ENCODE measurements at regions not wholly inside any gene's neighbourhood (a gene's known extent, or its start where the extent isn't known, plus 50 kb on each side); places are given as distances from the start of the nearest gene placed in this dataset.
A peak's percentile ranks its signal among the peaks of the same experiment; 100 is the strongest.
"Not testable (repeated sequence)": the region's sequence is repeated elsewhere in the genome, so short reads cannot be mapped to it uniquely, and the experiment has no call there.

DNA sequence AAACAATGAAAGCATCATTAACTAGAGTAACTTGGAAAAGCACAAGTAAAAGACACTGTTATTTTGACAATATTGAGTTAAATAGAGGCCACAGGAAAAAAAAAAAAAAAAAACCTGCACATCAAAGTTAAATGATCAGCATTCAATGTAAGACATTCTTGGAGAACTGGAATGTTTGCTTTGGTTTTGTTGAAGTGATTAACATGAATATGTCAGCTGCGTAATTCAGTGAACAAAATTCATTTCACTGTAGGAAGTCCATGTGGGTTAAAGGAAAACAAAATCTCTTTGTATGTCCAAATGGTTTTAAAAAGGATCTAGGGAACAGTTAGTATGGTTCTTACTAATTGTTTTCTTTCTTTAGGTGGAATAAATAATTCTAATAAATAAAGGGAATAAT lies 252.8 kb upstream of the CNTN6 start:
- no peak for DNase-seq

DNA sequence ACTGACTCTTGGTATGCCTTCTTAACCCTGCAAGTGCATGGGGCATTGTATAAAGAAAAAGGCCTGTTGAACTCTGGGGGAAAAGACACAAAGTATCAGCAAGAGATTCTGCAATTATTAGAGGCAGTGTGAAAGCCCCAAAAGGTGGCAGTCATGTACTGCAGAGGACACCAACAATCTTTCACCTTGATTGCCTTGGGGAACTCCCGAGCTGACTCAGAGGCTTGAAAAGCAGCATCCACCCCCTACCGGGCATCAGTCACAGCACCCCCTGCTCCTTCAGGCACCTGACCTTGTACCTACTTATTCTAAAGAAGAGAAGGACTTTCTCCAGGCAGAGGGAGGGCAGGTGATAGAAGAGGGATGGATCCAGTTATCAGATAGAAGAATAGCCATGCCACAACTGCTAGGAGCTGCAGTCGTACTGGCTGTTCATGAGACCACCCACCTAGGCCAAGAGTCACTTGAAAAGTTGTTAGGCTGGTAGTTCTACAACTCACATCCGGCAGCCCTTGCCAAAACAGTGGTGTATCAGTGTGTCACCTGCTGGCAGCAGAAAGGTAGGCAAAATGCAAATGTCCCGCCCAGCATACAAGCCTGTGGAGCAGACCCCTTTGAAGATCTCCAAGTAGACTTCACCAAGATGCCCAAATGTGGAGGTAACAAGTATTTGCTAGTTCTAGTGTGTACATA lies 241.6 kb upstream of the CNTN6 start:
- DNase-seq, result peak; percentile 26

DNA sequence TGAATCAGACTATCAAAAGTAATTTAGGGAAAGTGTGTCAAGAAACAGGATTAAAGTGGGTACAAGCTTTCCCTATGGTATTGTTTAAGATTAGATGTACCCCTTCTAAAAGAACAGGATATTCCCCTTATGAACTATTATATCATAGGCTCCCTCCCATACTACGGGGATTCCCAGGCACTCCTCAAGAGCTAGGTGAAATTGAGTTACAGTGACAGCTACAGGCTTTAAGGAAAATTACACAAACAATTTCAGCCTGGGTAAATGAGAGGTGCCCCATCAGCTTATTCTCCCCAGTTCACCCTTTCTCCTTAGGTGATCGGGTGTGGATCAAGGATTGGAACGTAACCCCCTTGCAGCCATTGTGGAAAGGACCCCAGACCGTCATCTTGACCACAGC lies 240.8 kb upstream of the CNTN6 start:
- no peak for DNase-seq

DNA sequence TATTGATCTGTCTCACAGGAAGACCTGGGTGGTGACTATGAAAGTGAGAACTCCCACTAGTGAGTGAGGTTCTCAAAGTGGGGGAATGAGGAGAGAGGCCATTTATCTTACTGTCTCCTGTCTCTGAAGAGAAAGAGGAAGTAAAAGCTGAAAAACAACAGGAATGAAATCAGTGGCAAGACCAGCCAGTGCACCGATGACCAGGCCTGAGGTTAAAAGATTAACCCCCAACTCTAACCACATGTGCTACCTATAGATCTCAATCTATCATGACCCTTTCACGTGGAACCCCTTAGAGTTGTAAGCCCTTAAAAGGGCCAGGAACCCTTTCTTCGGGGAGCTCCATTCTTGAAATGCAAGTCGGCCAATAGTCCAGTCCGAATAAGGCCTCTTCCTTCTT lies 239.3 kb upstream of the CNTN6 start:
- no peak for DNase-seq

DNA sequence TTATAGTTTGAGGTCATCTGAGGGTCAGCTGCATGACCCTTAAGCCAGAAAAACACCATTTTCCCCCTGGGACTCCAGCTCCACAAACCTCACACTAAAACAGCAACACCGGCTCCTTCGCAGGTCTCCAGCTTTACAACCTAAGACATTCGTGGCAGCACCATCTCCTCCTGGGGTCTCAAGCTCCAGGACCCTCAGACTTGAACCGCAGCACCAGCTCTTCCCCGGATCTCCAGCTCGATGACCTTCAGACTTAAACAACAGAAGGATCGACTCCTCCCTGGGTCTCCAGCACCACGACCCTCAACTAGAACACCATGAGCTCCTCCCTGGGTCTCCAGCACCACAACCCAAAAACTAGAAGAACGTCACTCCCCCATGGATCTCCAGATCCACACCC lies 233.7 kb upstream of the CNTN6 start:
- DNase-seq, result no peak

DNA sequence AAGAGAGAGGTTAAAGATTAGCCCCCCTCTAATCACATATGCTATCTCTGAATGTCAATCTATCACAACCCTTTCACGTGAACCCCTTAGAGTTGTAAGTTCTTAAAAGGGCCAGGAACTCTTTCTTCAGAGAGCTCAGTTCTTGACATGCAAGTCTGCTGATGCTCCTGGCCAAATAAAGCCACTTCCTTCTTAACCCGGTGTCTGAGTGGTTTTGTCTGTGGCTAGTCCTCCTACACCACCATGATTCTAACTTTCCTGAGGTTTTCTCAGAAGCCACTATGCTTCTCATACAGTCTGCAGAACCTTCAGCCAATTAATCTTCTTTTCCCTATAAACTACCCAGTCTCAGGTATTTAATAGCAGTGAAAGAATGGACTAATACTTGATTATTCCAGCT lies 231.1 kb upstream of the CNTN6 start:
- no peak for DNase-seq

DNA sequence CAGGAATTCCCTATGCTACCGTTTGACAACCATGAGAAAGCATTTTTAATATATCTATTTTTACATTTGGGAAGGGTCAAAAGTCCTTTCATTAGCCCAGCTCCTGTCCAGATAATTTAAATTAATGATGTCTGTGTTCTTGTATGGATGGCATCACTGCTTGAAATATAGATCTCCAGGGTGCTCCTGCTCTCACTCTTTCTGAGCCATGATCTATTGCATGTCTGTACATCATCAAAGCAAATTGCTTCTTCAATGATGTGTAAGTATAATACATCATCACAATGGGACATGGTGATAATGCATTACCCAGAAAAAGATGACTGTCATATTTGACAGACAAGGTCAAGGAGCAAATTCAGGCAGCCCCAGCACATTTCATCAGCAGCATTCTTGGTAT lies 223.6 kb upstream of the CNTN6 start:
- DNase-seq, result no peak

DNA sequence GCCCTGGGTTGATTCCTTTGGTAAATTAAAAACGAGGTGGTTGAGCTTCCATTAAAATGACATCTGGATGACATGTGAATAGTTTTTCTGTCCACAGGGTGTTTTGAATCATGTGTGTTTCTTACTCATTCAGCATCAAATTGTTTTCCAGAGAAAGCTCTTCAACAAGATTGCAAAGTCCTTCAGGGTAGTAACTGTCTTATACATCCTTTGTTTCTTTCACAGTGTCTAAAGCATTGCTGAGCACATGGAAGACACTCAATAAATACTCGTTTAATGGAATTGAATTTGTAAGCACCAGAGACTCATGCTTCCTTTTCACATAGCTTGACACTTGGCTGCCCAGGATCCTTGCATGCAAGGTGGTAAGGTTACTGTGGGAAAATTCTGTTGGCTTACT lies 223.1 kb upstream of the CNTN6 start:
- no peak for DNase-seq

DNA sequence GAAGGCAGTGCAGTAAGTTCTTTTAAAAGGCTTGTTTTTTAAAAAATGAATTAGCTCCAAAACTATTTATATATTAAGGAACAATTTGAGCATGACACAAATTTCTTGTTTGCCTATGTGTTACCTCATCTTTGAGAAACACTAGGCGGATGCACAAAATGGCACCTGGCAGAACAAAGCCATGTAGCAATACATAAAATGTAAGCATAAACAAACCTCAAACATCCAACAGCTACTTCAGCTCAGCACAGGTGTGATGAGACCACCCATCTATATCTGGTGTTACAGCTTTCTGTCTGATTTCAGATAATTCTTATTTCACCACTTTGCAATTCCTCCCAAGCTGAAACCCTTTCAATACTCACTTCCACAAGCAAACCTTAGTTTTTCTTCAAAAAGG lies 221.2 kb upstream of the CNTN6 start:
- DNase-seq, result no peak

DNA sequence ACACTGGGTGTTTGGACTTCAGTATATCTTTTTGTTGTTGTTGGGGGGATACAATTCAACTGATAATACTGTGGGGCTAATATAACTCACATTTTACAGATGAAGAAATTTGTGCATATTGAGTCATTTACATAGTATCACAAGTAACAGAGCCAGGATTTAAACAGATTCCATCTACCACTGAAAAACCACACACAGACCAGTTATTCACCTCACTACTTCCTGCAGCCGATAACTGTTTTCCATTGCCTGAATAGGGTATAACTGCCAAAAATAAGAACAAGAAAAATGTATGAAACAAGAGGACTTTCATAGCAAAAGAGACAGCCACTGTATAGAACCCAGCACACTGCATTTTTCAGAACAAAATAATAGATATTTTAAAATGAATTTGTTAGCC lies 215.8 kb upstream of the CNTN6 start:
- no peak for DNase-seq

DNA sequence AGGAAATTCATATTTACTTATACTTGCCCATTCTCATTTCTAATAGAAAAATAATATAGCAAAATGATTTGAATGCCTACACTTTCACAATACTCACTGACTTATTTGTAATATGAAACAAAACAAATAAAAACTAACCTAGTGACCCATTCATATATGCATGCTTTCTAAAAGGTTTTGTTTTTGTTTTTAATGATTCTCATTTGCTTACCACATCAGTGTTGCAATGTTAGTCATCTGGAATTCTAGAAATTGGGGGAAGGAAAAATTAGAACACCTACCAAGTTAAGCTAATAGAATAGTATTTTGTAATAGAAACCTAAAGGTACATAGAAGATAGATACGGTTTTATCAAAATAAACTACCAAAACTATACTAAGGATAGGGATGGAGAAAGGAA lies 214.1 kb upstream of the CNTN6 start:
- no peak for DNase-seq

DNA sequence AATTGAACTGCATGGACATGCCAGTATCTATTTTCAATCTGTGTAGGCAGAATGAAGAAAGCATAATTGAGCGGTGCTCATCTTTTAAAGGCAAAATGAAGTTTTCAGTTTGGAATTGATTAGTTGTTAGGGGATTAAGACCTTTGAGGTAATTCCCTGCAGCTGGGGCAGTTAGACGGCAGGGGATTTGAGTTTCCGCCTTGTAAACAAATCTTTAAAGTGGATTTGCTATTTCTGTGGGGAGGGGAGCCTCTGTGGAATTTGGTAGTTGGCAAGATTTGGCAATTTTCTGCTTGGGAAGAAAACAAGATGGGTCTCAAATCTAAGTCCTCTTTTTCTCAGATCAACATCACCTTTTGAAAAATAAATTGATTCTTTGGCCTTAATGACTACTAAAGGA lies 212.5 kb upstream of the CNTN6 start:
- DNase-seq, result no peak

DNA sequence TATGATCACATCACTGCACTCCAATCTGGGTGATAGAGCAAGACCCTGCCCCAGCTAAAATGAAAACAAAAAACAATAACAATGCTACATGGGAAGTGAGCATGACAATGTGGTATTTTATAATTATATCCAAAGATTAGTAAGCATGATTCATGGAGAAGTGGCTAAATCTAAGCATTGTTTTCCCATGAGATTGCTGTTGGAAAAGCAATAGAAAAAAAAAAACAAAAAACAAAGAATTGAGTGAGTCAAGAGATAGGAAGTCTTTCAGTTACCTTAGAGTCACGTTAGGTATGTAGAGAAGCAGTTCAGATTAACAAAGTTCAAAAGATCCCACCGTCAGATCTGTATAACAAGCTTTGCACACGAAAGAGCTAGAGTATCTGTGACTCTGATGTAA lies 210.3 kb upstream of the CNTN6 start:
- DNase-seq, result no peak

DNA sequence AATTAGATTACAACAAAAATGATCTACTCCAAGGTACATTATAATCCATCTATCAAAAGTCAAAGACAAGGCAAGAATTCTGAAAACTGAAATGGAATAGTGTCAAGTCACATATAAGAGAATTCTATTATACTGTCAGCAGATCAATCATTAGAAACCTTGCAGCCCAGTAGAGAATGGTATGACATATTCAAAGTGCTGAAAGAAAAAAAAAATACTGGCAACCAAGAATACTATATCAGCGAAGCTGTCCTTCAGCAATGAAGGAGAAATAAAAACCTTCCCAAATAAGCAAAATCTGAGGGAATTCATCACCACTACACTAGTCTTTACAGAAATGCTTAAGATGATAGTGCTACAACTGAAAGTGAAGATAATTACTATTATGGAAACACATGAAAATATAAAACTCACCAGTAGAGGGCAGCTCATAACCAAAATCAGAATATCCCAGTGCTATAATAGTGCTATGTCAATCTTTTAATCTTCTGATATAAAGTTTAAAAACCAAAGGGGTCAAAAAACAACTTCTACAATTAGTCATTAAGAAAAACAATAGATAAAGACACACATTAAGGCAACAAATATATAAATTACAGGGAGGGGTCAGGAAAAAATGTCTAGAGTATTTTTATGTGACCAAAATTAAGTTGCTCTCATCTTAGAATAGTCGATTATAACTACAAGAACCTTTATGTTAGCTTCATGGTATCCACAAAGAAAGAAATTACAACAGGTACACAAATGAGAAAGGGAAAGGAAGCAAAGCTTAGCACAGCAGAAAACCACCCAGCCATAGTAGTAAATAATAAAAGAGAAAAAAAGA lies 190.7 kb upstream of the CNTN6 start:
- DNase-seq, result no peak

DNA sequence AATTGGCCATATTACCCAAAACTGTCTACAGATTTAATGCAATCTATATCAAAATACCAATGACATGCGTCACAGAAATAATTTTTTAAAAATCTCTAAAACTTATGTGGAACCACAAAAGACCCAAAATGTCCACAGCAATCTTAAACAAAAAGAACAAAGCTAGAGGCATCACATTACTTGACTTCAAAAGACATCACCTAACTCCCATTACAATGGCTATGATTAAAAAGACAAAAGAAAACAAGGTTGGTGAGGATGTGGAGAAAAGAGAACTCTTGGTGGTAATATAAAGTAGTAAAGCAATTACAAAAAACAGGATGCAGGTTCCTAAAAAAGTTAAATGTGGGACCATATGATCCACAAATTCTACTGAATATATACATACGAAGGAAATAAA lies 187.6 kb upstream of the CNTN6 start:
- no peak for DNase-seq

DNA sequence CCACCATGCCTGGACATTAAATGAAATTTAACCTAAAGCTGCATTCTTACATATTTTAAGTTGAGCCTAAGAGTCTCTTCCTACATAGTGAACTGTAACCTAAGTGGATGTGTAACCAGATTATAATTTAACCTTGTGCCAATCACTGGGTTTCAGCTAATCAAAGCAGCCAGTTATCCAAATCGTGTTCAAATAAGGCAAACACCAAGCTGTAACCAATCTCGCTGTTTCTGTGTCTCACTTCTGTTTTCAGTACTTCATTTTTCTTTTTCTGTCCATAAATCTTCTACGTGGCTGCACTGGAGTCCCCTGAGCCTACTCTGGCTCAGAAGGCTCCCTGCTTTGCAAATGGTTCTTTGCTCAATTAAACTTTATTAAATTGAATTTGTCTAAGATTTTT lies 186.1 kb upstream of the CNTN6 start:
- DNase-seq, result no peak

DNA sequence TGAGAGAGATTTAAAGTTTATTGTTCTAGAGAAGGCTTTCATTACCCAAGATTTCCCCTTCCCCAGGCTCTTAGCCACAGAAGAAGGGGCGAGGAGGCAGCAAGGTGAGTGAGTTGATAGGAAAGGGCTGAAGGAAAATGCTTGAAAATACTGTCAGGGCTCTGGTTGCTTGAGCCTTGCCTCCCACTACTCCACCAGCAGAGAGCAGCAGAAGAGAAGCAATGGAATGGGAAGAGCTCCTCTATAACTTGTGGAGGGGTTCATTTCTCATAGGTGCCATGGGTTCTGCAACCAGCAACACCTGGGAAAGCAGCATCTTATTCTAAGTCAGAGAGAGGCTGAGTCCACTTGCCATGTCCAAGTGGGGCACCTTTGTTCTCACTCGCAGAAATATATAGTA lies 184.0 kb upstream of the CNTN6 start:
- DNase-seq, result no peak

DNA sequence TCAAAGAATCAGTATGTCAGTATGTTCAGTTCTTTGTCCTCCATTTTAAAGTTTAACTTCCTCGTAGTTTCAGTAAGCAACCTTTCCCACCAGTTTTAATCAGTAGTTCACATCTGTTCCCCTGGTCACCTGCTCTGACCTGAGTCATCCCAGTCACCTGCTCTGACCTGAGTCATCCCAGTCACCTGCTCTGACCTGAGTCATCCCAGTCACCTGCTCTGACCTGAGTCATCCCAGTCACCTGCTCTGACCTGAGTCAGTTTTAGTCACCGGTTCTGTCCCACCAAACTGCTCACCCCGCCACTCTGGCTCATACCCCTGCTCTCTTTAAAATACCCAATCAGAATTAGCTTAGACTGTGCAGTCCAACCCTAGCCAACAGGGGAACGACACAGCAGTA lies 180.1 kb upstream of the CNTN6 start:
- DNase-seq, result not testable (repeated sequence)

DNA sequence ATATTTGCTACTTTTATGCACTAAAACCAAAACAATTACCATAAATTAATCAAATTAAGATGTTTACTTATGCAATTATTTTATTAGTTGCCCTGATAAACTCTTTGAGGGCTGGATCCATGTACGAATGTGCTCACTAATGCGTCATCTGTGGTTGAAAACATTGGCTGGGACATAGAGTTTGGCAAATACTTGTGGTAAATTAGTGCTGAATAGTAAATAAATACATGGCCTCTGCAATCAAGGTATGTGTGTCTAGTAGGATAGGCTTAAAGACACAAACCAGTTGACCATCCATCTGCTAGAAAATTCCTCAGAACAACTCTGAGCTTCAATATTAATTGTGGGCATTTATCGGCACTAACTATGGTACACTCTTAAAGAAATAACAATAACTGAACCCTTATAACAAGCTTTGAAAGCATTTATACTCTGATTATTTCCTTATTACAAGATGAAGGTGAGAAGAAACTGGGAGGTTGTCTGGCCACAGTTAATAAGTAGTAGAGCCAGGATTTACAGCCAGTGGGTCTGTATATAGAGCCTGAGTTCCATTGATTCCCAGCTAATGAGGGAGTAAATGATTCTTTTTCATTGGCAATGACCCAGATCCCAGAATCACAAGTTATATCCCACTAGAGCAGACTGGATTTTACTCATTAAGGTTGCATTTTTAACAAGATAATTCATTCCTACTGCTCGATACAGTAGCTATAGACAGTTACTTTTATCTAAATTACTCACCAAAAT lies 169.5 kb upstream of the CNTN6 start:
- no peak for DNase-seq

DNA sequence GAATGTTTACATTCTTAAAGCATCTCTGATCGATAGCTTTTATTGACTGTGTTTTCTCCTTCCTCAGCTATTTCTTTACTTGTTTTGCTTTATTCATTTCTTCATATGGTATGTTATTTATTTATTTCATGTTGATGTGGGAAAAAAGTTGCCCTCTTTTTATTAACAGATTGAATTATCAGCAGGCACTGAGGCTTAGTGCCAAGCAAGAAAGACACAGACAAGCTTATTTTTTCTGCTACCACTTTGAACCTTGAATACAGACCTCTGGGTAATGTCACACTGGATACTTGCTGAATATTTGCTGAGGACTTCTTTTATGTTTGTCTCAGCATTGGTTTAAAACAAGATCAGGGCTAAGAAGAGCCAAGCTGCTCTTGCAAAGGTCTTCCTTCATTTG lies 162.0 kb upstream of the CNTN6 start:
- no peak for DNase-seq

DNA sequence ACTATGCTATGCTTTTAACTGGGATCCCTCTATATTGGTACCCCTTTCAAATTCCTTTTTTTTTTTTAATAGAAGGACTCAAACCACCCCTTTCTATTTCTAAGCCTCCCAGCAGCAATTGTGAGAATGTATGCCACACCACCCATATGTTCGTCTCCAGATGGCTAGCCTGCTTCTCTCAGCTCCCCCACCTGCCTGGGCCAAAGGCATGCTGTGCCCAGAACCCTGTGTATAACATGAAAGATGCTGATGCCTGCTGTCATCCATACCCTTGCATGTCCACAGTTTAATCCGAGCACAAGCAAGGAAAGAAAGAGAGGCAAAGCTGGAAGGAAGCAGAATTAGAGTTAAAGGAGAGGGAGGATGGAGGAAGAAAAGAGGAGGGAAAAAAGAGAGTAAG lies 159.5 kb upstream of the CNTN6 start:
- no peak for DNase-seq

DNA sequence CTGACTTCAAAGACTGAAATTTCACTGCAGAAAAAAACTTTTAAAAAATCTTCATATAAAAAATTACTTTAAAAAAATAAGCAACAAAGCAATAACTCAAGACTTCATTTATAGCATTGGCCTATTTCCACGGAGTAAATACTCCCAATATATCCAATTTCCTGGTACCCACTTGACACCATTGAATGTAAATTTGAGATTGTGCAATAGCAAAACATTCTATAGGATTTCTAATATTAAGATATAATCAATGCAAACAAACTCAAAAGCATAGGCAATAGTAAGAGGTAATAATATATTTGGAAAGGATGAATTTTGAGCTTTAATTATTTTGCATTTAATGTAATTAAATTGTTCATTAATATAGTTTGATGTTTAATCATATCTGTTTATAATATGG lies 148.0 kb upstream of the CNTN6 start:
- no peak for DNase-seq

DNA sequence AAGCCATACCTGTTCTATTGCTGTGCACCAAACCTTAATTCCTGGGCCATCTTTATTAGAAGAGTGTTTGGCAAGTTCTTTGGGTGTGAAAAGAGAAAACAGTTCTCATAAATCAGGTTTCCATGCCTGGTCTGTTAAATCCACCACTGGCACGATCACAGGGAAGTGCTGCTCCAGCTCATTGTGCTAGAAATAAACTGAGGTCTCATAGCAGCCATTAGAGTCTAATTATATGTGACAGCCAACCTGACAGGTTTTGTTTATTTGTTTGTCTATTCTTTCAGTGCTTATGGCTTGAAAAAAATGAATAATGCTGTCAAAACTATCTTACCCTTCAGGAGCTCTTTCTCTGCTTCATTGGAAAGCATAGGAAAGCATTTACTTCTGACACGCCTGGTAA lies 147.1 kb upstream of the CNTN6 start:
- no peak for DNase-seq

DNA sequence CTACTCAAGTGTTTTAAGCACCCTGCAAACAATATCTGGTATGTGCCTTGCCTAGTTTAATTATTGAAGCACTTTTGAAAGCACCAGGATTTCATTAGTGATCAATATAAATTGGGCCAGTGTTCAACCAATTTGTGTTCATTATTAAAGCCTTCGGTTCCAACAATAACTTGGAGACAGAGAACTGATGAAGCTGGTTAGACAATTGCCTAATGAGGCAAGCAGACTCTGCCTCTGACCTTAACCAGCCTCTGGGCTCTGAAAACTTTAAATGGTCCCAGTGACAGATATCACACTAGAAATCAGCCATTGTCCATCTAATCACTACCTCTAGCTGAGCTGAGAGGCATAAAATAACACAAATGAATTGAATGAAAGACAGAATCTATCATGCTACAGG lies 139.9 kb upstream of the CNTN6 start:
- DNase-seq, result no peak
